IMR-90 (cell line): ENCODE measurements at regions not wholly inside any gene's neighbourhood (a gene's known extent, or its start where the extent isn't known, plus 50 kb on each side); places are given as distances from the start of the nearest gene placed in this dataset.

Experiments
- ATAC-seq: fragments of 200-7000 bp; cut with Tn5 transposase; 2 replicates; pipeline ENCODE4 v1.9.1; 2020; ENCODE audit warnings: low read depth, mild to moderate bottlenecking, moderate library complexity
- BruUV-seq: library from RNA; stranded (reverse); fragments of 400-500 nt; replicated peaks from 2 replicates; lab custom pipeline; 2021; lab: Mats Ljungman, UMichigan
- CTCF ChIA-PET: fragments of 300-600 bp; formaldehyde crosslinking; extraction: SDS; loops from one replicate; lab custom pipeline; 2021; ENCODE audit warnings: antibody characterized with exemption; lab: Yijun Ruan, JAX
- POLR2A ChIA-PET: fragments of 300-600 bp; sonication (Branson Sonifier 250); formaldehyde crosslinking; loops from one replicate; lab custom pipeline; 2022; ENCODE audit warnings: antibody characterized with exemption; ENCODE audit not compliant: unreplicated experiment; lab: Charles Lee
- DNase-seq: peaks from one replicate; pipeline ENCODE4 v3.0.0; 2013
- H2AFZ ChIP-seq: replicated peaks from 2 replicates; pipeline ENCODE3; 2013; ENCODE audit warnings: low read length, mild to moderate bottlenecking; ENCODE audit not compliant: poor library complexity
- H2AK5ac ChIP-seq: 2 replicates; pipeline ENCODE4 v1.6.1; 2013; ENCODE audit warnings: low read depth, low read length, inconsistent platforms
- H2AK9ac ChIP-seq: replicated peaks from 2 replicates; pipeline ENCODE3; 2013; ENCODE audit warnings: mild to moderate bottlenecking, low read depth, low read length, moderate library complexity; ENCODE audit not compliant: poor library complexity
- H2BK120ac ChIP-seq: 2 replicates; pipeline ENCODE4 v1.6.1; 2013; ENCODE audit warnings: low read depth, low read length, inconsistent platforms
- H2BK15ac ChIP-seq: 3 replicates; pipeline ENCODE4 v1.6.1; 2013; ENCODE audit warnings: low read depth, low read length, inconsistent platforms
- H2BK20ac ChIP-seq: 2 replicates; pipeline ENCODE4 v1.6.1; 2013; ENCODE audit warnings: low read depth, mild to moderate bottlenecking, inconsistent platforms, low read length, moderate library complexity
- H2BK5ac ChIP-seq: 2 replicates; pipeline ENCODE4 v1.6.1; 2013; ENCODE audit warnings: mild to moderate bottlenecking, low read depth, low read length, inconsistent platforms; ENCODE audit not compliant: poor library complexity, severe bottlenecking
- H3K14ac ChIP-seq: replicated peaks from 2 replicates; pipeline ENCODE4 v1.6.1; 2013; ENCODE audit warnings: low read depth, low read length, inconsistent platforms
- H3K18ac ChIP-seq: 2 replicates; pipeline ENCODE4 v1.6.1; 2013; ENCODE audit warnings: low read depth, low read length, control low read depth
- H3K23ac ChIP-seq: 2 replicates; pipeline ENCODE4 v1.6.1; 2013; ENCODE audit warnings: low read depth, low read length, inconsistent platforms
- H3K27ac ChIP-seq: 2 replicates; pipeline ENCODE4 v1.5.1; 2013; ENCODE audit warnings: mild to moderate bottlenecking, control low read depth, low read length; ENCODE audit not compliant: insufficient read depth
- H3K27me3 ChIP-seq: 2 replicates; pipeline ENCODE4 v1.6.1; 2013; ENCODE audit warnings: low read length; ENCODE audit not compliant: control insufficient read depth, insufficient read depth
- H3K36me3 ChIP-seq: 2 replicates; pipeline ENCODE4 v1.6.1; 2013; ENCODE audit warnings: low read length, mixed read lengths; ENCODE audit not compliant: control insufficient read depth, insufficient read depth
- H3K4ac ChIP-seq: 2 replicates; pipeline ENCODE4 v1.6.1; 2013; ENCODE audit warnings: low read depth, low read length, inconsistent platforms
- H3K4me1 ChIP-seq: 2 replicates; pipeline ENCODE4 v1.6.1; 2013; ENCODE audit warnings: low read length, mixed read lengths; ENCODE audit not compliant: control insufficient read depth, insufficient read depth
- H3K4me2 ChIP-seq: 2 replicates; pipeline ENCODE4 v1.6.1; 2013; ENCODE audit warnings: low read depth, mild to moderate bottlenecking, control low read depth, low read length, moderate library complexity
- H3K4me3 ChIP-seq: 2 replicates; pipeline ENCODE4 v1.5.1; 2013; ENCODE audit warnings: low read depth, mild to moderate bottlenecking, control low read depth, low read length, moderate library complexity; ENCODE audit not compliant: insufficient read depth
- H3K56ac ChIP-seq: 2 replicates; pipeline ENCODE4 v1.6.1; 2013; ENCODE audit warnings: low read length, inconsistent platforms; ENCODE audit not compliant: insufficient read depth; ENCODE audit errors: extremely low read depth
- H3K79me1 ChIP-seq, 2 experiments: 2 replicates each; pipeline ENCODE4 v1.6.1; 2013; ENCODE audit warnings: low read length in 2 of 2, inconsistent platforms in 1 of 2, low read depth in 1 of 2
- H3K9ac ChIP-seq: 2 replicates; pipeline ENCODE4 v1.6.1; 2013; ENCODE audit warnings: low read depth, low read length, control low read depth
- H3K9me1 ChIP-seq: 2 replicates; pipeline ENCODE4 v1.6.1; 2013; ENCODE audit warnings: low read length, inconsistent platforms; ENCODE audit not compliant: insufficient read depth
- H3K9me3 ChIP-seq: 2 replicates; pipeline ENCODE4 v1.6.1; 2013; ENCODE audit warnings: low read length; ENCODE audit not compliant: control insufficient read depth, insufficient read depth
- H4K20me1 ChIP-seq: 2 replicates; pipeline ENCODE4 v1.6.1; 2013; ENCODE audit warnings: low read length, inconsistent platforms; ENCODE audit not compliant: insufficient read depth
- H4K5ac ChIP-seq: 2 replicates; pipeline ENCODE4 v1.6.1; 2013; ENCODE audit warnings: mild to moderate bottlenecking, low read depth, low read length, control low read depth
- H4K8ac ChIP-seq, 2 experiments: 2 replicates each; pipeline ENCODE4 v1.6.1; 2013; ENCODE audit warnings: low read depth in 2 of 2, low read length in 2 of 2, control low read depth in 1 of 2, inconsistent platforms in 1 of 2
- H4K91ac ChIP-seq: 2 replicates; pipeline ENCODE4 v1.6.1; 2013; ENCODE audit warnings: low read depth, low read length, inconsistent platforms; ENCODE audit not compliant: insufficient read depth
- CEBPB ChIP-seq: IDR thresholded peaks from 2 replicates; pipeline ENCODE4 v1.6.1; 2012; ENCODE audit warnings: low read depth, low read length, improper control_type of control experiment
- MAZ ChIP-seq: IDR thresholded peaks from 2 replicates; pipeline ENCODE4 v1.6.1; 2012; ENCODE audit warnings: low read depth, mild to moderate bottlenecking, low read length, improper control_type of control experiment, moderate library complexity, borderline replicate concordance
- MXI1 ChIP-seq: IDR thresholded peaks from 2 replicates; pipeline ENCODE4 v1.6.1; 2012; ENCODE audit warnings: low read depth, mild to moderate bottlenecking, low read length, moderate library complexity, borderline replicate concordance
- RCOR1 ChIP-seq: IDR thresholded peaks from 2 replicates; pipeline ENCODE4 v1.6.1; 2012; ENCODE audit warnings: mild to moderate bottlenecking, low read length, improper control_type of control experiment; ENCODE audit not compliant: insufficient replicate concordance
- RFX5 ChIP-seq: IDR thresholded peaks from 2 replicates; pipeline ENCODE4 v1.8.0; 2012; ENCODE audit warnings: low read depth, mild to moderate bottlenecking, low read length, moderate library complexity
- SMC3 ChIP-seq: fragments of 150-350 bp; IDR thresholded peaks from 2 replicates; pipeline ENCODE4 v1.6.1; 2016; ENCODE audit warnings: low read depth, mild to moderate bottlenecking, antibody characterized with exemption, low read length, moderate library complexity
- WGBS, 2 experiments: methylation state at CpG; one replicate each; pipeline versions ENCODE4 v1.1.5 to v1.1.7; 2013; ENCODE audit warnings: missing lambda C conversion rate in 2 of 2; ENCODE audit not compliant: insufficient read length in 1 of 2; ENCODE audit errors: extremely low coverage in 2 of 2; 5-methylcytosine and 5-hydroxymethylcytosine counted together
- dilution Hi-C: fragments of 300-500 bp; cut with HindIII; formaldehyde crosslinking; loops from one replicate; pipeline ENCODE4 v1.14.3; 2018; ENCODE audit warnings: low sequenced_read_pairs; ENCODE audit not compliant: unreplicated experiment
- in situ Hi-C: fragments of 300-500 bp; cut with MboI; formaldehyde crosslinking; loops from 3 replicates; pipeline ENCODE4 v1.14.3; 2019; ENCODE audit warnings: low sequenced_read_pairs, inconsistent platforms, mixed read lengths
- intact Hi-C: fragments of 100-400 bp; cut with micrococcal nuclease; formaldehyde crosslinking; loops from 2 replicates; pipeline ENCODE4 v1.10.0; 2022
- TF ChIP-seq, protein P1 (sequence below): conservative IDR thresholded peaks from 2 replicates; pipeline ENCODE4 v1.5.1; 2012; ENCODE audit warnings: mild to moderate bottlenecking, low read depth, low read length, improper control_type of control experiment

- Histone ChIP-seq H3K14ac (no peak overlapping the region), H2BK20ac (no peak overlapping the region), H3K9me3 (no peaks in the 10 kb centered on the region), H3K56ac (no peak overlapping the region), H4K20me1 (no peaks in the 10 kb centered on the region), H3K27me3 (no peaks in the 10 kb centered on the region), H3K79me1 (no peaks in the 10 kb centered on the region), H4K5ac (no peak overlapping the region), H3K23ac (no peak overlapping the region), H3K27ac (no peak overlapping the region), H3K18ac (no peak overlapping the region), H2AFZ (no peak overlapping the region), H3K4me2 (no peak overlapping the region), H3K9me1 (no peaks in the 10 kb centered on the region), H2BK120ac (no peak overlapping the region), H2AK9ac (no peak overlapping the region), H4K8ac (no peak overlapping the region), H3K9ac (no peak overlapping the region), H2BK15ac (no peak overlapping the region), H2AK5ac (no peak overlapping the region), H3K4me1 (no peaks in the 10 kb centered on the region), H3K36me3 (no peaks in the 10 kb centered on the region), H2BK5ac (no peak overlapping the region), H3K4me3 (no peak overlapping the region), H4K91ac (no peak overlapping the region), H3K4ac (no peak overlapping the region)
- TF ChIP-seq RCOR1 (no peak), MXI1 (no peak), SMC3 (no peak), RFX5 (no peak), MAZ (no peak), CEBPB (no peak)
- TF ChIP-seq, protein P1, sequence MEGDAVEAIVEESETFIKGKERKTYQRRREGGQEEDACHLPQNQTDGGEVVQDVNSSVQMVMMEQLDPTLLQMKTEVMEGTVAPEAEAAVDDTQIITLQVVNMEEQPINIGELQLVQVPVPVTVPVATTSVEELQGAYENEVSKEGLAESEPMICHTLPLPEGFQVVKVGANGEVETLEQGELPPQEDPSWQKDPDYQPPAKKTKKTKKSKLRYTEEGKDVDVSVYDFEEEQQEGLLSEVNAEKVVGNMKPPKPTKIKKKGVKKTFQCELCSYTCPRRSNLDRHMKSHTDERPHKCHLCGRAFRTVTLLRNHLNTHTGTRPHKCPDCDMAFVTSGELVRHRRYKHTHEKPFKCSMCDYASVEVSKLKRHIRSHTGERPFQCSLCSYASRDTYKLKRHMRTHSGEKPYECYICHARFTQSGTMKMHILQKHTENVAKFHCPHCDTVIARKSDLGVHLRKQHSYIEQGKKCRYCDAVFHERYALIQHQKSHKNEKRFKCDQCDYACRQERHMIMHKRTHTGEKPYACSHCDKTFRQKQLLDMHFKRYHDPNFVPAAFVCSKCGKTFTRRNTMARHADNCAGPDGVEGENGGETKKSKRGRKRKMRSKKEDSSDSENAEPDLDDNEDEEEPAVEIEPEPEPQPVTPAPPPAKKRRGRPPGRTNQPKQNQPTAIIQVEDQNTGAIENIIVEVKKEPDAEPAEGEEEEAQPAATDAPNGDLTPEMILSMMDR = no peak
- in situ Hi-C loops (no loop called here), dilution Hi-C loops (no loop called here), intact Hi-C loops (no loop called here)
- DNase-seq (no peak), ATAC-seq (no peak)
- WGBS, 2 experiments = 22% methylated on average over 1 of the region's 2 CpGs; no CpG with 5 or more reads in 1 of the 2 experiments
- ChIA-PET POLR2A (interaction anchor here (0.7 kb wide), 1 partner anchor 10 kb away, joined by 3 read pairs; no protein-coding TSS in a partner anchor), CTCF (no interaction called here)
- no TSS peak for BruUV-seq
Measured at GRCh38 chr4:81756042-81756441, 284.3 kb upstream of the RASGEF1B start.
